Brain pericyte (primary cell): ENCODE measurements at regions not wholly inside any gene's neighbourhood (a gene's known extent, or its start where the extent isn't known, plus 50 kb on each side); places are given as distances from the start of the nearest gene placed in this dataset.

Experiments used
- DNase-seq: peaks from one replicate; pipeline ENCODE4 v3.0.0-alpha.2; 2012; ENCODE audit warnings: low read depth, low spot score

DNA sequence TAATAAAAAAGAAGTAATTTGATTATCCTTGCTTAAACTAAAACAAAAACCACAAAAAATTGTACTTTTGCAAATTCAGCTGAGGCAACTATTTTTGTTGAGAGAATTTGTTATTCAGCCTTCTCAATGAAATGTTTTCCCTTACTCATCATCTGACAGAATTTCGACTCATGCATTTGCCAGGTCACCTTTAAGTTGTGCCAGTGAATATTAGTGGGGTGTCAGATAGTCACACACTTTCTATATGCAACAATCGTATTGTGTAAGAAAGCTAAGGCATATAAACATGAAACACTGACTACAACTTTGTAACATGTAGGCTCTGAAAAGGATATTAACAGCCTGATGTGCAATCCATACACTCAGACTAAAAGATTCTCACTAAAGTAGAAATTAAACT lies 1653.1 kb upstream of the SLC39A10 start:
- no peak for DNase-seq

- DNase-seq, result no peak
Measured at GRCh38 chr2:194002699-194003368, 1654.2 kb upstream of the SLC39A10 start.

DNA sequence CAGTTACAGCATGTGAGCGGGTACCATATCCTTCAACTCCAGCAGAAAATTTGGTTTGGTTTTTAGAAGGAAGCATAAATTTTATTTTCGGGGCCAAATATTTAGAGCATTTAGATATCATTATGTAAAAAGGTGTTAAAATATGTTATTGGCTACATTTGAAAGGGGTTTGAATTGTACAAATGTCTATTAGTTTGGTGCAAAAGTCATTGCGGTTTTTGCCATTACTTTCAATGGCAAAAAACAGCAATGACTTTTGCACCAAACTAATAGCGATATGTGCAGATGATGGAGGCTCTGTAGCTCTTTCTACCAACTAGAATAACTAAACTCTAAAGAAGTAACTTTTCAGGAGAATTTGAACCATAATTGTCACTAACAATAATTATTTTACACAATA lies 1666.2 kb upstream of the SLC39A10 start:
- no peak for DNase-seq

DNA sequence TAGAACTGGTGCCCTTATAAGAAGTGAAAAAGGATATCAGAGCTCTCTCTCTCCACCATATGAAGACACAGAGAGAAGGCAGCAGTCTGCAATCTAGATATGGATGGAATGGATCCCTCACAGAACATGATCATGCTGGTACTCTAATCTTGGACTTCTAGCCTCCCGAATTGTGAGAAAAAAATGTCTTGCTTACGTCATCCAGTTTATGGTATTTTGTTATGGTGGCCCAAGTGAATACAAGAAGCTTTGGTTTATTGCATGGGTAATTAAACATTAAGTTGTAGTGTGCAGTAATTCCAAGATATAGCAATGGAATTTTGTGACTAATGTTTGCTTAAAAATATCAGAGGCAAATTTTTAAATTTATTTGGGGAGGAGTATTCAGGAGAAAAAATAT lies 1667.4 kb upstream of the SLC39A10 start:
- no peak for DNase-seq

GRCh38 chr2:193988784-193989183 lies 1668.2 kb upstream of the SLC39A10 start:
- no peak for DNase-seq

- no peak for DNase-seq
Measured at GRCh38 chr2:193985272-193985671, 1671.8 kb upstream of the SLC39A10 start.

DNA sequence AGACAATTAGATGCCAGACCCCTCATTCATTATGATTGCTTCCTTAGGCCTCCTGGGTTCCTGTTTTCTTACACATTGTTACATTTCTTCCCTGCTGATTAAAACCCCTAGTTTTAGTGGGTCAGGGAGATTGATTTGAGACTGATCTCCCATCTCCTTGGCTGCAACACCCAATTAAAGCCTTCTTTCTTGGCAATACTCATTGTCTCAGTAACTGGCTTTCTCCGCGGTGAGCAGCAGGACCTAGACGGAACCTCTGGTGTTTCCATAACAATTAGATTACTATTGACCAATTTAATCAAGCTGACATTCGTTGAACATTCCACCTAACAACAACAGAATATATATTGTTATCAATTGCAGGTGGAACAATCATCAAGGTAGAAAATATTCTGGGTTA lies 1676.4 kb upstream of the SLC39A10 start:
- no peak for DNase-seq

- no peak for DNase-seq
Measured at GRCh38 chr2:193973781-193974180, 1683.2 kb upstream of the SLC39A10 start.

GRCh38 chr2:193966590-193966989 lies 1690.4 kb upstream of the SLC39A10 start:
- no peak for DNase-seq

- DNase-seq, result no peak
Measured at GRCh38 chr2:193965263-193965662, 1691.8 kb upstream of the SLC39A10 start.

- no peak for DNase-seq
Measured at GRCh38 chr2:193963472-193964119, 1693.4 kb upstream of the SLC39A10 start.

DNA sequence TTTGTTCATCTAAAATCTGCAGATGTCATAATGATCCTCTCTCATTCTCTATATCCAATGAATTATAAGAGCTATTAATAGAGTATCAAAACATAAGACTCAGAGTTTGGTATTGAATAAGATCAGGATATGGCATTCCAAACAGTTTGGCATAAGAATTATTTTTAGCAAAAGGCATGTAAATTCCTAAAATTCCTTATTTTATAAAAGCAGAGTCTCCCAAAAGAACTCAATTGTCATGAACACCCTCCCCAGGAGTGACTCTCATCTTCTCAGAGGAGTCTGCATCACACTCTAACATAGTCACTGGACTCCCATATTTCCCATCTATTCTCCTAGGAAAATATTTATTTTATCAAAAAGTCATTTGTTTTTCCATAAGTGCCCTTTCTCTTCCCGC lies 1710.2 kb upstream of the SLC39A10 start:
- DNase-seq, result no peak

GRCh38 chr2:193943406-193943960 lies 1713.5 kb upstream of the SLC39A10 start:
- no peak for DNase-seq

- no peak for DNase-seq
Measured at GRCh38 chr2:193935114-193935513, 1721.9 kb upstream of the SLC39A10 start.

GRCh38 chr2:193929131-193929530 lies 1727.9 kb upstream of the SLC39A10 start:
- DNase-seq, result no peak

DNA sequence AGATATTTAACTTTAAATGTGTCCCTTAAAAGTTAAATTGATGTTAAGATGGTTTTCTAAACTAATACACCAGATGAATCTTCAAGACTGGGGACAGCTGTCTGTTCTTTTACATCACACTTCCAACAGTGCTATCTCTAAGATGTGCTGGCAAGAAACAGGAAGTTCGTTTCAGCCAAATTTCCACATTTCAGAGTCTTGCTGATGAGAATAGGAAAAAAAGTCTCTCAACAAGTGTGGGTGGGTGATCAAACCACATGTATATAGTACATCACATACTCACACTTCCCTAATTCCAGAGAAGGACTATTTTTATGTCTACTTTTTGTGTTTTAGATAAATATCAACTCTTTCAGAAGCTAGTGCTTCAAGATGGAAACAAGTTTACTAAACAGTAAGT lies 1712.8 kb upstream of the TMEFF2 start:
- no peak for DNase-seq

- DNase-seq, result no peak
Measured at GRCh38 chr2:193900292-193900691, 1705.6 kb upstream of the TMEFF2 start.

- DNase-seq, result no peak
Measured at GRCh38 chr2:193895226-193895625, 1700.5 kb upstream of the TMEFF2 start.

- DNase-seq, result no peak
Measured at GRCh38 chr2:193894081-193894480, 1699.3 kb upstream of the TMEFF2 start.

DNA sequence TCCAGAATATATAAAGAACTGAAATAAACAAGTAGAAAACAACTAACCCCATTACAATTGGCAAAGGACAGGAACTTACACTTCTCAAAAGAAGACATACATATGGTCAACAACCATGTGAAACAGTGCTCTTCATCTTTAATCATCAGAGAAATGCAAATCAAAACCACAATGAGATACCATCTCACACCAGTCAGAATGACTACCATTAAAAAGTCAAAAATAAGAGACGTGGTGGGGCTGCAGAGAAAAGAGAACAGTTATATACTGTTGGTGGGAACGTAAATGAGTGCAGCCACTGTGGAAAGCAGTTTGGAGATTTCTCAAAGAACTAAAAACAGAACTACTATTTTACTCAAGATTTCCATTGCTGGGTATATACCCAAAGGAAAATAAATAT lies 1696.3 kb upstream of the TMEFF2 start:
- DNase-seq, result no peak

DNA sequence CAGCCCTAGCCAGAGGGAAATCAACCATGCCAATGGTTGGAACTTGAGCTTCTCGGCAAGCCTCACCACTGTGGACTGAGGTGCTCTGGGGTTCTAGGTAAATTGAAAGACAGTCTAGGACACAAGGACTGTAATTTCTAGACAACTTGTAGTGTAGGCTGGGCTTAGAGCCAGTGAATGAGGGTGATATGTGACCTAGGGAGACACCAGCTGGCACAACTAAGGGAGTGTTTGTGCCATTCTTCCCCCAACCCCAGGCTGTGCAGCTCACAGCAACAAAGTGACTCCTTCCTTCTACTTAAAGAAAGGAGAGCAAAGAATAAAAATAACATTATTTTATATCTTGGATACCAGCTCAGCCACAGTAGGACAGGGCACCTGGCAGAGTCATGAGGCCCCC lies 1690.7 kb upstream of the TMEFF2 start:
- DNase-seq, result no peak

DNA sequence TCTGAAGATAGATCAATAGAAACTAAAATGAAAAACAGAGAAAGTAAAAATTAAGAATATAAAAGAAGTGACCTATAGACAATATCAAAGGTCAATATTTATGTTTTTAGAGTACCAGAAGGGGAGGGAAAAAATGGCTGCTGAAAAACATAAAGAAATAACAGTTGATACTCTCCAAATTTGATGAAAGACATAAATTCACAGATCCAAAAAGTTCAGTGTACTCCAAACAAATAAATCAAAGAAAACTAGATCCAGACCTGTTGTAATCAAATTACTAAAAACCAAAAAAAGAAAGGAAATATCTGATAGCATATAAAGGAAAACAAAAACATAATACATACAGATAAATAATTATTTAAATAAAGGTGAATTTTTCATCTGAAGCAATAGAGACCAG lies 1689.1 kb upstream of the TMEFF2 start:
- DNase-seq, result no peak

DNA sequence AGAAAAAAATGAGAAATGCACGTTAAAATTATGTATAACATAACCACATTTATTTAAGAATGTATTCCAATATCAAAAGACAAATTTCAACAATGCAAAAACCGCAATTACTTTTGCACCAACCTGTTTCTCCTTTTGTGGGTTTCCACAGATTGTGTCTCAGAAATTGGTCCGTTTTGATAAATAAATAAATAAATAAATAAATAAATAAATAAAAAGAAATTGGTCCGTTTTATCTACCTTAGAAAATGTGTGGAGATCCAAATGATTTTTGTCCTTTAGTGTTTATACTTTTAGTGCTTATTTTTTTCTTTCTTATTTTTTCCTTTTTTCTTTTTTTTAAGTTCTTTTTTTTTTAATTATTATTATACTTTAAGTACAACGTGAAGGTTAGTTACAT lies 1682.2 kb upstream of the TMEFF2 start:
- no peak for DNase-seq
